Dendritic cell treated with granulocyte-macrophage colony-stimulating factor and Interleukin-4, amounts not matched to agents 40 ng/mL and 50 ng/mL, for 4 days (primary cell): ENCODE measurements at regions not wholly inside any gene's neighbourhood (a gene's known extent, or its start where the extent isn't known, plus 50 kb on each side); places are given as distances from the start of the nearest gene placed in this dataset.

Source experiments
- H3K27ac Mint-ChIP-seq: one replicate; pipeline ENCODE4 v1.8.0; 2022; ENCODE audit warnings: mild to moderate bottlenecking, mixed read lengths
- H3K27me3 Mint-ChIP-seq: one replicate; pipeline ENCODE4 v1.8.0; 2022; ENCODE audit warnings: mild to moderate bottlenecking, mixed read lengths
- H3K36me3 Mint-ChIP-seq: one replicate; pipeline ENCODE4 v1.8.0; 2022; ENCODE audit warnings: low read depth, mixed read lengths
- H3K4me1 Mint-ChIP-seq: one replicate; pipeline ENCODE4 v1.8.0; 2022; ENCODE audit warnings: low read depth, mixed read lengths
- H3K4me3 Mint-ChIP-seq: one replicate; pipeline ENCODE4 v1.8.0; 2022; ENCODE audit warnings: mild to moderate bottlenecking, moderate library complexity, mixed read lengths
- H3K9me3 Mint-ChIP-seq: one replicate; pipeline ENCODE4 v1.8.0; 2022; ENCODE audit warnings: mixed read lengths
- intact Hi-C: fragments of 100-400 bp; cut with micrococcal nuclease; formaldehyde crosslinking; loops from one replicate; pipeline ENCODE4 v1.15.0; 2022

- intact Hi-C loops, result no loop called here
- H3K27me3 Mint-ChIP-seq, result no peaks in the 10 kb centered on the region
- H3K4me1 Mint-ChIP-seq, result no peaks in the 10 kb centered on the region
- H3K9me3 Mint-ChIP-seq, result peaks cover 17% of the 10 kb centered on the region
- H3K27ac Mint-ChIP-seq, result no peak overlapping the region
- no peak overlapping the region for H3K4me3 Mint-ChIP-seq
- no peaks in the 10 kb centered on the region for H3K36me3 Mint-ChIP-seq
Observed at GRCh38 chr14:39712293-39712999, 280.2 kb upstream of the FBXO33 start.

GRCh38 chr14:39704594-39704993 lies 272.4 kb upstream of the FBXO33 start:
- no peaks in the 10 kb centered on the region for H3K36me3 Mint-ChIP-seq
- no peaks in the 10 kb centered on the region for H3K4me1 Mint-ChIP-seq
- H3K27me3 Mint-ChIP-seq, result no peaks in the 10 kb centered on the region
- no peak overlapping the region for H3K4me3 Mint-ChIP-seq
- H3K9me3 Mint-ChIP-seq, result peaks cover 45% of the 10 kb centered on the region
- no peak overlapping the region for H3K27ac Mint-ChIP-seq
- intact Hi-C loops, result no loop called here

GRCh38 chr14:39694341-39694740 lies 262.1 kb upstream of the FBXO33 start:
- Mint-ChIP-seq H3K27ac (no peak overlapping the region), H3K27me3 (no peaks in the 10 kb centered on the region), H3K4me1 (no peaks in the 10 kb centered on the region), H3K36me3 (no peaks in the 10 kb centered on the region), H3K9me3 (peaks cover 33% of the 10 kb centered on the region), H3K4me3 (no peak overlapping the region)
- intact Hi-C loops, result no loop called here

GRCh38 chr14:39683691-39684260 lies 251.5 kb upstream of the FBXO33 start:
- Mint-ChIP-seq H3K4me3 (no peak overlapping the region), H3K27ac (no peak overlapping the region), H3K9me3 (no peaks in the 10 kb centered on the region), H3K36me3 (no peaks in the 10 kb centered on the region), H3K4me1 (no peaks in the 10 kb centered on the region), H3K27me3 (no peaks in the 10 kb centered on the region)
- intact Hi-C loops, result no loop called here

GRCh38 chr14:39682582-39682981 lies 250.3 kb upstream of the FBXO33 start:
- H3K36me3 Mint-ChIP-seq, result no peaks in the 10 kb centered on the region
- H3K4me3 Mint-ChIP-seq, result no peak overlapping the region
- intact Hi-C loops, result no loop called here
- no peaks in the 10 kb centered on the region for H3K27me3 Mint-ChIP-seq
- no peak overlapping the region for H3K27ac Mint-ChIP-seq
- H3K4me1 Mint-ChIP-seq, result no peaks in the 10 kb centered on the region
- H3K9me3 Mint-ChIP-seq, result no peaks in the 10 kb centered on the region

GRCh38 chr14:39681782-39682399 lies 249.7 kb upstream of the FBXO33 start:
- H3K27ac Mint-ChIP-seq, result no peak overlapping the region

GRCh38 chr14:39680777-39681176 lies 248.5 kb upstream of the FBXO33 start:
- H3K36me3 Mint-ChIP-seq, result no peaks in the 10 kb centered on the region
- H3K4me1 Mint-ChIP-seq, result no peaks in the 10 kb centered on the region
- H3K27me3 Mint-ChIP-seq, result no peaks in the 10 kb centered on the region
- peaks cover 8% of the 10 kb centered on the region for H3K9me3 Mint-ChIP-seq
- H3K27ac Mint-ChIP-seq, result no peak overlapping the region
- intact Hi-C loops, result no loop called here
- no peak overlapping the region for H3K4me3 Mint-ChIP-seq

More at GRCh38 chr14:39681782-39682399, 249.7 kb upstream of the FBXO33 start:
- H3K9me3 Mint-ChIP-seq, result peaks cover 5% of the 10 kb centered on the region
- H3K36me3 Mint-ChIP-seq, result no peaks in the 10 kb centered on the region
- H3K4me1 Mint-ChIP-seq, result no peaks in the 10 kb centered on the region
- H3K4me3 Mint-ChIP-seq, result no peak overlapping the region
- intact Hi-C loops, result no loop called here
- no peaks in the 10 kb centered on the region for H3K27me3 Mint-ChIP-seq

GRCh38 chr14:39673734-39674133 lies 241.5 kb upstream of the FBXO33 start:
- H3K4me1 Mint-ChIP-seq, result no peaks in the 10 kb centered on the region
- no peaks in the 10 kb centered on the region for H3K36me3 Mint-ChIP-seq
- no peak overlapping the region for H3K27ac Mint-ChIP-seq
- H3K27me3 Mint-ChIP-seq, result no peaks in the 10 kb centered on the region
- peaks cover 19% of the 10 kb centered on the region for H3K9me3 Mint-ChIP-seq
- intact Hi-C loops, result no loop called here
- H3K4me3 Mint-ChIP-seq, result no peak overlapping the region

DNA sequence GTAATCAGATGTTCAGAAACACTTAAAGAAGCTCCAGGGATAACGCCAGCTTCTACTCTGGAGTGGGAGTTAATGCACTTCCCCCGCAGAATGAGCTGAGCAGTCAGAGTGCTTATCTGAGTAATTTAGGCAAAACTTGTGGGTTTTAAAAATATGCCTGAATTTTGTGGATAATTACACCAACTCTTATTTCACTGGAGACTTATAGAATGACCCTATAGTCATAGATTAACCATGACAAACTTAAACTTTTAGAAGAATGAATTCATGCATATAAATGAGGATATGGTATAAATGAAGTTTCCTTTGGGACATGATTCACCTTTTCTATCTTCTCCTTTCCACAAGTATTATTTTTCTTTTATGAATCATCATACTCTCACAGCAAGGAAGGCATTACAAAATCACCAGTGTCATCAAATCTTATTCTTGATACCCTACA lies 241.1 kb upstream of the FBXO33 start:
- Mint-ChIP-seq H3K27me3 (no peaks in the 10 kb centered on the region), H3K36me3 (no peaks in the 10 kb centered on the region), H3K4me3 (no peak overlapping the region), H3K27ac (no peak overlapping the region), H3K9me3 (peaks cover 22% of the 10 kb centered on the region), H3K4me1 (no peaks in the 10 kb centered on the region)
- intact Hi-C loops, result no loop called here

DNA sequence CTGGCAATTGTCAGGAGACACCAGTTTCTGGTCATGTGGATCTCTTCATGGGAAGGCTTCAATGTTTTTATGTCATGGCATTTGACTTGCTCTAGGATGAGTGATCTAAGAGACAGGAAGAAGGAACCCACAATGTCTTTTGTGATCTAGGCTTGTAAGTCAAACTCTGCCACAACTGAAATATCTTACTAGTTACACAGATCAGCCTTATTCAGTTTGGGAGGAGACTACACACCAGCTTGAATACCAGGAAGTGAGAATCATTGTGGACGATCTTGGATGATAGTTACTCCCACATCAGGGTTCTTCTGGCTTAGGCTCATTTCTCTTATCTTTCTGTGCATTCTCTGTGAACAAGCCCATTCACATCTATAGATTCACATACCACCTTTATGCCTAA lies 236.2 kb upstream of the FBXO33 start:
- Mint-ChIP-seq H3K9me3 (peaks cover 15% of the 10 kb centered on the region), H3K4me3 (no peak overlapping the region), H3K36me3 (no peaks in the 10 kb centered on the region), H3K27ac (no peak overlapping the region), H3K4me1 (no peaks in the 10 kb centered on the region), H3K27me3 (no peaks in the 10 kb centered on the region)
- intact Hi-C loops, result no loop called here

GRCh38 chr14:39666386-39666785 lies 234.2 kb upstream of the FBXO33 start:
- Mint-ChIP-seq H3K27ac (no peak overlapping the region), H3K36me3 (no peaks in the 10 kb centered on the region), H3K4me1 (no peaks in the 10 kb centered on the region), H3K4me3 (no peak overlapping the region), H3K27me3 (no peaks in the 10 kb centered on the region), H3K9me3 (peaks cover 15% of the 10 kb centered on the region)
- intact Hi-C loops, result no loop called here

- H3K9me3 Mint-ChIP-seq, result peaks cover 15% of the 10 kb centered on the region
- no peaks in the 10 kb centered on the region for H3K27me3 Mint-ChIP-seq
- H3K27ac Mint-ChIP-seq, result no peak overlapping the region
- H3K4me3 Mint-ChIP-seq, result no peak overlapping the region
- intact Hi-C loops, result no loop called here
- no peaks in the 10 kb centered on the region for H3K36me3 Mint-ChIP-seq
- H3K4me1 Mint-ChIP-seq, result no peaks in the 10 kb centered on the region
Observed at GRCh38 chr14:39665075-39665475, 232.8 kb upstream of the FBXO33 start.

DNA sequence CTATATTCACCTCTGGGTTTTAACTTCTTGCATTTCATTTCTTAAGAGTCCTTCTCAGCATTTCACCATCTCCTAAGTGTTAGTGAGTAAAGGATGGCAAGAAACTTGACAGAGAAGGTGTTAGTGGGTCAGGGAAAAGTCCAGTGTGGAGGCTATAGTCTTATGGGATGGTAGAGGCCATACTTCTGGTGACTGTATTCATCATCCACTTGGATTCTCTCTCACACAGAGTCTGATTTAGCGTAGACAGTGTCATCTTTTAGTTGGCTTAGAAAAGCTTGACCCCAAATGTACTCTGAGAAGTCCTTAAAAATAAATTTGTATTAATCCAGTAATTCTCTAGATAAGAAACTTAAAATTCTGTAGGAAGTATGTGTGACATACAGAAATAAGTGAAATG lies 232.4 kb upstream of the FBXO33 start:
- Mint-ChIP-seq H3K36me3 (no peaks in the 10 kb centered on the region), H3K27ac (no peak overlapping the region), H3K4me3 (no peak overlapping the region), H3K27me3 (no peaks in the 10 kb centered on the region), H3K9me3 (peaks cover 12% of the 10 kb centered on the region), H3K4me1 (no peaks in the 10 kb centered on the region)
- intact Hi-C loops, result no loop called here

DNA sequence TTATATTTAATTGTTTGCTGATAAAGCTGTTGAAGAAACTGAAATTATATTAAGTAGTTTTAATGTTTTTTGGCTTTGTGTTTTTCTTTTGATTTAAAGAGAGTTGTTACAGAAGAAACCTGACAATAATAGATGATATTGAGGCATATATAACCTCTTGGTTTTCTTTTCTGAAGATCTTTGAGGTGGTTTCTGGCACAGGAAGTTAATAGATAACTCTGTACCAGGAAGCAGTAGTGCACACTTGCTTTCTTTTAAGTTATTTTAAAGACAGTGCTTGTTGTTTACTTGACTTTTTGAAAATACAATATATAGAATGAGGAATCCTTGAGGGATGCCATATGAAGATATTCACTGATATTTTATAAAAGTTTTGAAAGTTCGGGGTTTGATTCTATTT lies 209.0 kb upstream of the FBXO33 start:
- Mint-ChIP-seq H3K4me3 (no peak overlapping the region), H3K4me1 (no peaks in the 10 kb centered on the region), H3K27ac (no peak overlapping the region), H3K36me3 (no peaks in the 10 kb centered on the region), H3K27me3 (no peaks in the 10 kb centered on the region), H3K9me3 (peaks cover 38% of the 10 kb centered on the region)
- intact Hi-C loops, result no loop called here
